Astrocyte of the cerebellum (primary cell): ENCODE measurements at regions not wholly inside any gene's neighbourhood (a gene's known extent, or its start where the extent isn't known, plus 50 kb on each side); places are given as distances from the start of the nearest gene placed in this dataset.

Source experiments
- DNase-seq: peaks from one replicate; pipeline ENCODE4 v3.0.0-alpha.2; 2011; ENCODE audit warnings: low read depth
- H3K4me3 ChIP-seq: 2 replicates; pipeline ENCODE4 v1.5.1; 2011; ENCODE audit warnings: mild to moderate bottlenecking, low read depth, low read length, moderate library complexity
- in situ Hi-C: cut with HindIII; loops from 2 replicates; pipeline ENCODE4 v1.10.0; 2017; ENCODE audit warnings: low sequenced_read_pairs
- TF ChIP-seq, protein P1 (sequence below): IDR thresholded peaks from 2 replicates; pipeline ENCODE4 v1.5.1; 2012; ENCODE audit warnings: low read length, low read depth, moderate library complexity, mild to moderate bottlenecking; ENCODE audit errors: missing control alignments

DNA sequence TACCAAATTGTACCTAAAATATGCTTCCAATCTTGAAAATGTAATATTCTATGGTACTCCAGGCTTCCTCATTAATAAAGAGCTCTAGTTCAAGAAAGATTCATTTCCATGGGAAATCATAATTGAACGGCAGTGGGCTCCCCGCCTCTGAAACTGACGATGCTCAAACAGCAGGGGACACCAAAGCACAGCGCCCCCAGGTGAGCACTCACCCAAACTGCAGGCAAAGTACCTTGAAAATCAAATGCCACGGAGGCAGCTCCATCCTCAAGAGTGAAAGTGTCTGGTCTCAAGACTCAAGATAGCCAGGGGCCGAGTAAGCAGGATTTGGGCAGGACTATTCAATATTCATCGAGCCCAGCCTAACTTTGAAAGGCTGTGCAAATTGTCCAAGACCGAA is 217.4 kb upstream of the TNRC6C start:
- no peak for DNase-seq
- in situ Hi-C loops, result no loop called here
- no peak overlapping the region for H3K4me3 ChIP-seq
- TF ChIP-seq, protein P1, sequence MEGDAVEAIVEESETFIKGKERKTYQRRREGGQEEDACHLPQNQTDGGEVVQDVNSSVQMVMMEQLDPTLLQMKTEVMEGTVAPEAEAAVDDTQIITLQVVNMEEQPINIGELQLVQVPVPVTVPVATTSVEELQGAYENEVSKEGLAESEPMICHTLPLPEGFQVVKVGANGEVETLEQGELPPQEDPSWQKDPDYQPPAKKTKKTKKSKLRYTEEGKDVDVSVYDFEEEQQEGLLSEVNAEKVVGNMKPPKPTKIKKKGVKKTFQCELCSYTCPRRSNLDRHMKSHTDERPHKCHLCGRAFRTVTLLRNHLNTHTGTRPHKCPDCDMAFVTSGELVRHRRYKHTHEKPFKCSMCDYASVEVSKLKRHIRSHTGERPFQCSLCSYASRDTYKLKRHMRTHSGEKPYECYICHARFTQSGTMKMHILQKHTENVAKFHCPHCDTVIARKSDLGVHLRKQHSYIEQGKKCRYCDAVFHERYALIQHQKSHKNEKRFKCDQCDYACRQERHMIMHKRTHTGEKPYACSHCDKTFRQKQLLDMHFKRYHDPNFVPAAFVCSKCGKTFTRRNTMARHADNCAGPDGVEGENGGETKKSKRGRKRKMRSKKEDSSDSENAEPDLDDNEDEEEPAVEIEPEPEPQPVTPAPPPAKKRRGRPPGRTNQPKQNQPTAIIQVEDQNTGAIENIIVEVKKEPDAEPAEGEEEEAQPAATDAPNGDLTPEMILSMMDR, result peak; percentile 12

DNA sequence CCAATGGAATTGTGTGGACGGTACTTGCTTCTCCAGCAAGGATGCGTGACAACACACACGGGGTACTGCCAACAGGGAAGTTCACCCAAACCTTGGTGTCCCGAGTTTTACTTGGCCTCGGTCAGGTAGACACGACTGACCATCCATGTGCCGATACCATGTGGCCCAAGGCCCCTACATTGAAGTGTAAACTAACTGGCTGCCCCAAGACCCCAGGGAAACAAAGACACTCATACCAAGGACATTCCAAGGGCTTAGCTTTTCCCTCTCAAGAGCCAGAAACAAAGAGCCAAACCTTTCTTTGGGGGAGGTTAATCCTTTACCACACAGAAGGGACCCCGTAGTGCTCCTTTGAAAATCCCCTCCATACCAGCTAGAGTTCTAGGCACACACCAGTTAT is 215.9 kb upstream of the TNRC6C start:
- DNase-seq, result no peak
- in situ Hi-C loops, result no loop called here
- no peak overlapping the region for H3K4me3 ChIP-seq
- TF ChIP-seq, protein P1, result no peak

DNA sequence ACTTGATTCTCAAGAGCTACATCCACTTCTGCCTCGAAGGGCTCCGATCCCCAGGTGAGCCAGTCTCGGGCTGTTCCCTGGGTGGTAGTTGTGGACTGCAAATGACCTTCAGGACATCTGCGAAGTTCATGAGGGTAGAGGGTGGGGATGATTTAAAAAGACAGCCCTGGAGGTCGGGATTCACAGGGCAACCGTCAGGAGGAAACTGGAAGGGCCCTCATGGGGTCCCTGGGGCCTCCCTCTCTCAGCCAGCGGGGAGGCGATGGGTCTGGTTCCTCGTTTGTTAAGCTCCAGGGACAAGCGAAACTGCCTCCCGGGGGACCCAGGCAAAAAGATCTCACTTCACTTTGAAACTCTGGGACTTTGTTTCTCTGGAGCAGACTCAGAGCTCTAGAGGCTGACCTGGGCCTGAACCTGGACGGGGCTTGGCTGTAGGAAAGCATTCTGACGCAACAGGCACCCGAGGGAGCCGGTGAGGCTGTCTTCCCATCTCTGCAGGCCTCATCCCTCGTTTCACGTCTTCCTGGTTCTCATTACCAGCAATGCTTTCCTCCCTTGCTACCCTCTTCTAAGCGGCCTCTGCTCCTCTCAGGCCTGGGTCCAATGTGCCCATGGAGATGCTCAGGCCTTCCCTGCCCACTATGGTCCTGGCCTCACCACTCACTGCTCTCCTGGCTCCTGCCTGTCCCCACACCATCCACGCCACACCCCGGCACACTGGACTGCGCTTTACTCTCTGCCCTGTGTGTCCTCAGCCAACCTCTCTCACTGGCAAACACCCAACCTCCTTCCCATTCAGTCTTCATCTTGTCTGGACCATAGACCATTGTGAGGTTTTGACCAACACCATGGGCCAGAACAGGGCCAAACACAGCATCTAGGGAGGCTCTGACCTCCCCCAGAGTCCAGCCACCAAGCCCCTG is 214.2 kb upstream of the TNRC6C start:
- no peak for DNase-seq
- TF ChIP-seq, protein P1, result no peak
- in situ Hi-C loops, result no loop called here
- H3K4me3 ChIP-seq, result no peak overlapping the region

DNA sequence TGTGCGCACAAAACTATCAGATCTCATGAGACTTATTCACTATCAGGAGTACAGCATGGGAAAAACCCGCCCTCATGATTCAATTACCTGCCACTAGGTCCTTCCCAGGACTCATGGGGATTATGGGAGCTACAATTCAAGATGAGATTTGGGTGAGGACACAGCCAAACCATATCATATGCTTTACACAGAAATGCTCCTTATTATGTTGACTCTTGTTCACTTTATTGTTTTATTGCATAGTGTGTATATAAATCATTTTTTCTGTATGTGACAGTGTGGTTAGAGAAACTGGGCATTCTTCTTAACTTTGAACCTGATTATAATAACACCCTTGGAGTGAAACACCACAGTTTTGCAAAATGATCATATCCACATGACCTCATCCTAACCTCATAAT is 212.8 kb upstream of the TNRC6C start:
- TF ChIP-seq, protein P1, result no peak
- DNase-seq, result no peak
- in situ Hi-C loops, result no loop called here
- no peak overlapping the region for H3K4me3 ChIP-seq

DNA sequence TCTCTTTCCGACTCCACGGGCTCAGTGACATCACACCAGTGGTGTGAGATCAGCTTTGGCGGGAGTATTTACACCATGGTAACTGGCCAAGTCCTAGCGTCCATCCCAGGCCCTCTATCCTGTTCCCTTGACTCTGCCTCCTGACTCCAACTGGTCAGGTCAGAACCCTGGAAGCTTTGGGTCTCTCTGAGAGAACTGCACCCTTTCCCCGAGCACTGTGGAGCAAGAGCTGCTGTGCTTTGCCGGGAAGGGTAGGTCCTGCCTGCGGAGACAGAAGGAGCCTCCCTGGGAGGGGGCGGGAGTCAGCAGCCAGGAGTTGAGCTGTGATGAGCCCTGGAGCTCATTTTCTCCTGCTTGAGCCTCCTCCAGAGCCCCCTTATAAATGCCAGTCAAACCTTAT is 212.1 kb upstream of the TNRC6C start:
- TF ChIP-seq, protein P1, result no peak
- in situ Hi-C loops, result no loop called here
- DNase-seq, result no peak
- no peak overlapping the region for H3K4me3 ChIP-seq

DNA sequence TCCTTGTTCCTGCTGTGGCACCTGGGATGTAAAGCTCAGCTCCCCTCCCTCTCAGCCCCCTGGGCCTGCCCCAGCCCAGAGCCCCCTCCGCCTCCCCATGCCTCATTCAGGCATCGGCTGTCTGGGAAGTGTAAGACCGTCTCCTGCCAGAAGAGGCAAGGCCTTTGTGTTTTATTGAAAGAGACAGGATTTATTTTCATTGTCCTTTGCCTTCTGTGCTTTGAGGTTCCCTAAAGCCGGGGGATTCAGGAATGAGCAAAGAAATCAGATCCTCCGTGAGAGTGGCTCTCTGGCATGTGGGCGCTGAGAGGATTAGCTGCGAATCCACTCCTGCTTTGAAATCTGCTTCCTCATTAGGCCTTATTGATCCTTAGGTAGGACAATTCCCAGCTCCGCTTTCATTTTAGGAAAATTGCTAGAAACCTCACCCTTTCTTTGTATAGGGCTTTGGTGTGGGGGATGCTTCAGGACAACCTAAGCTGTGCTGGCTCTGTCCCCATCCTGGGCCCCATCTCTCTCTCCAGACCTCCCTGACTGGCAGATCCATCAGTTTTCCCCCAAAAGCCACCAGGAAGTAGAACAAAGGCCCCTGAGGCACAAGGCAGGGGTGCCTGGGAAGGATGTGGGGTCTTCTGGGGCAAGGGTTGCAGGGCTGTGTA is 211.5 kb upstream of the TNRC6C start:
- in situ Hi-C loops, result no loop called here
- no peak overlapping the region for H3K4me3 ChIP-seq
- no peak for DNase-seq
- TF ChIP-seq, protein P1, result no peak
